Kidney epithelial cell (primary cell): ENCODE measurements at regions not wholly inside any gene's neighbourhood (a gene's known extent, or its start where the extent isn't known, plus 50 kb on each side); places are given as distances from the start of the nearest gene placed in this dataset.

ENCODE experiments used
- DNase-seq: peaks from one replicate; pipeline ENCODE4 v3.0.0-alpha.2; 2010; ENCODE audit warnings: low read depth
- H3K27me3 ChIP-seq: 2 replicates; pipeline ENCODE4 v1.6.0; 2011; ENCODE audit warnings: low read length; ENCODE audit not compliant: control insufficient read depth, insufficient read depth
- H3K36me3 ChIP-seq: 2 replicates; pipeline ENCODE4 v1.5.1; 2011; ENCODE audit warnings: low read length; ENCODE audit not compliant: control insufficient read depth, insufficient read depth
- H3K4me3 ChIP-seq: 2 replicates; pipeline ENCODE4 v1.5.1; 2011; ENCODE audit warnings: low read depth, mild to moderate bottlenecking, control low read depth, low read length
- TF ChIP-seq, protein P1 (sequence below): IDR thresholded peaks from 2 replicates; pipeline ENCODE4 v1.5.1; 2011; ENCODE audit warnings: mild to moderate bottlenecking, moderate library complexity, low read length, control low read depth, inconsistent platforms; ENCODE audit not compliant: insufficient read depth, poor library complexity, severe bottlenecking

DNA sequence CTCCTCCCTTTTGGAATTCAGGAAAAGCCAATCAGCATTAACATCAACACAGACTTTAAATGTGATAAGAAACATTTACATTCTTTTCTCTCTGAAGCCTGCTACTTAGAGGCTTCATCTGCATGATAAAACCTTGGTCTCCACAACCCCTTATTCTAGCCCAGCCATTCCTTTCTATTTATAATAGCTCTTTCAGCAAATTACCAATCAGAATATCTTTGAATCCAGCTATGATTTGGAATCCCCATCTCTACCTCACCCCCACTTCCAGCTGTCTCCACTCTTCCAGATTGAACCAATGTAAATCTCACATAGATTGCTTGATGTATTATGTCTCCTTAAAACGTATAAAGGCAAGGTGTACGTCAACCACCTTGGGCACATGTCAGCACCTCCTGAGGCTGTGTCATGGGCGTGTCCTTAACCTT, 139.7 kb downstream of the TUSC7 start:
- DNase-seq = no peak
- no peaks in the 10 kb centered on the region for H3K36me3 ChIP-seq
- H3K4me3 ChIP-seq = no peak overlapping the region
- TF ChIP-seq, protein P1, sequence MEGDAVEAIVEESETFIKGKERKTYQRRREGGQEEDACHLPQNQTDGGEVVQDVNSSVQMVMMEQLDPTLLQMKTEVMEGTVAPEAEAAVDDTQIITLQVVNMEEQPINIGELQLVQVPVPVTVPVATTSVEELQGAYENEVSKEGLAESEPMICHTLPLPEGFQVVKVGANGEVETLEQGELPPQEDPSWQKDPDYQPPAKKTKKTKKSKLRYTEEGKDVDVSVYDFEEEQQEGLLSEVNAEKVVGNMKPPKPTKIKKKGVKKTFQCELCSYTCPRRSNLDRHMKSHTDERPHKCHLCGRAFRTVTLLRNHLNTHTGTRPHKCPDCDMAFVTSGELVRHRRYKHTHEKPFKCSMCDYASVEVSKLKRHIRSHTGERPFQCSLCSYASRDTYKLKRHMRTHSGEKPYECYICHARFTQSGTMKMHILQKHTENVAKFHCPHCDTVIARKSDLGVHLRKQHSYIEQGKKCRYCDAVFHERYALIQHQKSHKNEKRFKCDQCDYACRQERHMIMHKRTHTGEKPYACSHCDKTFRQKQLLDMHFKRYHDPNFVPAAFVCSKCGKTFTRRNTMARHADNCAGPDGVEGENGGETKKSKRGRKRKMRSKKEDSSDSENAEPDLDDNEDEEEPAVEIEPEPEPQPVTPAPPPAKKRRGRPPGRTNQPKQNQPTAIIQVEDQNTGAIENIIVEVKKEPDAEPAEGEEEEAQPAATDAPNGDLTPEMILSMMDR = no peak
- no peaks in the 10 kb centered on the region for H3K27me3 ChIP-seq

DNA sequence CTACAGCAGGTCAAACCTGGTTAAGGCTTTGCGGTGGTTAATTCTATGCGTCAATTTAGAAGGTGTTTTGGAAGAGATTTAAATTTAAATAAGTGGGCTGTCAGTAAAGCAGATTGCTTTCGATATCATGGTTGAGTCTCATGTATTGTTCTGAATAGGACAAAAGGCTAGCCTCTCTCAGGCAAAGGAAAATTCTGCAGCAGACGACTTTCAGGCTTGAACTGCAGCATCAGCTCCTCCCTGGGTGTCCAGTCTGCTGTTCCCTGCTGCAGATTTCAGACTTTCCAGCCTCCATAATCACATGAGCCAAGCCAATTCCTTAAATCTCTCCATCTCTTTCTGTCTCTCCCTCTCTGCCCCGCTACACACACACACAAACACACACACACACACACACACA, 143.2 kb downstream of the TUSC7 start:
- H3K4me3 ChIP-seq = no peak overlapping the region
- TF ChIP-seq, protein P1 = no peak
- no peaks in the 10 kb centered on the region for H3K27me3 ChIP-seq
- no peaks in the 10 kb centered on the region for H3K36me3 ChIP-seq
- DNase-seq = no peak

DNA sequence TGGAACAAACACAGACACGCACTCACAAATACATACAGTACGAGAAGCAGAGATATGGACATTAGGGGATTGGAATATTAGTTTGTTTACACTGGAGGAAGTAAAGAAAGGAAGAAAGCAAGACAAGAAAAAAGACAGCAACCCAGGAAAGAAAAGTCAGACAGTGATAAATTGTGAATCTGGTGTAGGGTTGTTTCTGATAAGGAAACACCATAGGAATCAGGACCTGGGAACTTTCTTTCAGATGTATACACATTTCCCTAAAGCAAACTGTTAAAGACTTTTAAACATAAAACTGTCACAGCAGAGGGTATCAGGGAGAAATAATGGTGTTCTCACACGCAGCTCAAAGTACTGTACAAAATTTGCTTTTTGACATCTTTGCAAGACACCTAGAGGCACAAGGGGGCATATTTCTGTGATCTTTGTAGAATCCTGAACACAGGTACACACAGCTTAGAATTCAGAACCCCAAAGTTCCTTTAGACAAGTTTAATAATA, 153.7 kb downstream of the TUSC7 start:
- DNase-seq = no peak
- TF ChIP-seq, protein P1 = no peak
- Histone ChIP-seq H3K36me3 (no peaks in the 10 kb centered on the region), H3K27me3 (no peaks in the 10 kb centered on the region), H3K4me3 (no peak overlapping the region)

DNA sequence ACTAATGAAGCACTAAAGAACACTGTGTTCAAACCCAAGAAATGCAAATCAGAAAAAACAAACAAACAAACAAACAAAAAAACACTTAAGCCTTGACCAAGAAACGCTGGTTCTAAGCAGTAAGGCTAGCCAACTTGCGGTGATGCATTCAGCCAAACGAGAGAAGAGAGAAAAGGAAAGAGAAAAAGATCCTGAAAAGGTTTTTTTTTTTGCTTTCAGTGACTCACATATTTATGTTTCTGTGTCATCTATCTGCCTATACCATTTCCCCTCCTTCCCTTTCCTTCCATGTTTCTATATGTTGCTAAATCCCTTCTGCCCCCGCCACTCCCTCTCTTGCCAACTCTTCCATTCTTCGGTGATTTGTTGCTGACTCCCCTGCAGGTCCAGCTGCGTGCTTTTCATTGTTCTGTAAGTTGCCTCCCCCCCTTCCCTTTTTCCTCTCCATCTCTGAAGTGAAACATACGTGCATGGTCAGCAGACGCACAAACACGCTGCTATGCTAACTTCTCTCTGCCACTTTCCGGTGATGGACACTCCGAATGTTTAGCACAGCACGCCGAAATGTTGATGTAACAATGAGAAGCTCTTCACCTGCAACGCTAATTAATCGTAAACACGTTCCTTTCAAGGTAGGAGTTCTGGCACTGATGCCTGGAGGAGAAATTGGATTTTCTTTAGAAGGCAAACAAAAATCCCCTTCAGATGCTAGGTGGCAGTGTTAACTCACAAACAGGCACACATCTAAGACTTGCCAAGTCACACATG, 154.4 kb downstream of the TUSC7 start:
- TF ChIP-seq, protein P1 = peak; percentile 58
- Histone ChIP-seq H3K36me3 (no peaks in the 10 kb centered on the region), H3K4me3 (peak overlapping the region; percentile 26), H3K27me3 (no peaks in the 10 kb centered on the region)
- DNase-seq = peak; percentile 14

DNA sequence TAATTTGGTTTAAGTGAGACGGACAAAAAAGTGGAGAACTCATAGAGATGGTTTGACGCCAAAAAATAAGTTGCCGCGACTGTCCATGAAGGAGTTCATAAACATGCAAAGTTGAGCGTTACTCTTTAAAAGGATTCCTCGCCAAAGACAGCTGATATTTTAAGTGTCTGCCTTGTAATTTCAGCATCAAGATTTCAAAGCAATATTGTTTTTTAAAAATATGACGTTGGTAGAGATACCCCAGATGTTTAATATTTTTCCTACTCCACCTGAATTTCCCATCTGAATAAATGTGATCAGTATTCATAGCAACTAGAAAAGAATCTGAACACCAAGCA, 155.0 kb downstream of the TUSC7 start:
- H3K4me3 ChIP-seq = no peak overlapping the region
- TF ChIP-seq, protein P1 = no peak
- H3K36me3 ChIP-seq = no peaks in the 10 kb centered on the region
- DNase-seq = no peak
- no peaks in the 10 kb centered on the region for H3K27me3 ChIP-seq

DNA sequence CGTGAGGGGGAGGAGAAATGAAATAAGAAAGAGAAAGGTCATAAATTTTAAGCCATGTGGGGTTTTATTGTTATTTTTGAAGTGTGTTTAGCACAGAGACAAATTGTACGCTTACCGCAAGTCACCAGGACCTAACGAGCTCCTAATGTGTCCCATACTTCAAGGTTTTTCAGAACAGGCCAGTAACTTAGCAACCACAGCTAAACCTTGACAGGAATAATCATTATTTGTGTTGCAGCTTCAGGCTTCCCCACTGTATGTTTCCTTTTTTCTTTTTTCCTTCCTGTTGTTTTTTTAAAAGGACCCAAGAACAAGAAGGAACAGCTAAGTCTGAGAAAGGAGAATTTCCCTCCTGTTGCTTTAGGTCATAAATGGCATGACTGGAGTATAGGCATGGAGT, 160.8 kb downstream of the TUSC7 start:
- DNase-seq = no peak
- Histone ChIP-seq H3K27me3 (no peaks in the 10 kb centered on the region), H3K36me3 (no peaks in the 10 kb centered on the region), H3K4me3 (no peak overlapping the region)
- TF ChIP-seq, protein P1 = no peak
